ENCODE measurements at regions not wholly inside any gene's neighbourhood (a gene's known extent, or its start where the extent isn't known, plus 50 kb on each side); places are given as distances from the start of the nearest gene placed in this dataset.

- Histone ChIP-seq H3K4me3 (ENCODE audit: extremely low read depth, insufficient read depth, low read length, poor library complexity, severe bottlenecking) (no peak overlapping the region), H3K27ac (ENCODE audit: low read depth, low read length, severe bottlenecking) (no peak overlapping the region), H3K4me1 (ENCODE audit: control insufficient read depth, insufficient read depth, low read length, poor library complexity, severe bottlenecking) (no peaks in the 10 kb centered on the region), H3K36me3 (ENCODE audit: control insufficient read depth, insufficient read depth, low read length) (no peaks in the 10 kb centered on the region), H3K9me3 (ENCODE audit: control insufficient read depth, low read length) (no peaks in the 10 kb centered on the region)
- WGBS, 2 experiments (ENCODE audit: insufficient coverage in 2 of 2): 59 to 80% methylated on average over 1 to 2 of the region's 2 CpGs
Observed at GRCh38 chr16:75921281-75921680, 195.0 kb upstream of the CPHXL start.

- Histone ChIP-seq H3K4me1 (ENCODE audit: control insufficient read depth, insufficient read depth, low read length, poor library complexity, severe bottlenecking) (no peaks in the 10 kb centered on the region), H3K4me3 (ENCODE audit: extremely low read depth, insufficient read depth, low read length, poor library complexity, severe bottlenecking) (no peak overlapping the region), H3K36me3 (ENCODE audit: control insufficient read depth, insufficient read depth, low read length) (no peaks in the 10 kb centered on the region), H3K27ac (ENCODE audit: low read depth, low read length, severe bottlenecking) (no peak overlapping the region), H3K9me3 (ENCODE audit: control insufficient read depth, low read length) (no peaks in the 10 kb centered on the region)
- 43% methylated on average over 2 of the region's 3 CpGs; no CpG with 5 or more reads in 1 of the 2 experiments for WGBS, 2 experiments (ENCODE audit: insufficient coverage in 2 of 2)
Observed at GRCh38 chr16:75922250-75922649, 196.0 kb upstream of the CPHXL start.

GRCh38 chr16:75924397-75924796 lies 198.1 kb upstream of the CPHXL start:
- H3K4me3 ChIP-seq (ENCODE audit: extremely low read depth, insufficient read depth, low read length, poor library complexity, severe bottlenecking): no peak overlapping the region
- H3K9me3 ChIP-seq (ENCODE audit: control insufficient read depth, low read length): no peaks in the 10 kb centered on the region
- no peak overlapping the region for H3K27ac ChIP-seq (ENCODE audit: low read depth, low read length, severe bottlenecking)
- no peaks in the 10 kb centered on the region for H3K4me1 ChIP-seq (ENCODE audit: control insufficient read depth, insufficient read depth, low read length, poor library complexity, severe bottlenecking)
- WGBS, 2 experiments (ENCODE audit: insufficient coverage in 2 of 2): 100% methylated on average over 2 of the region's 3 CpGs; no CpG with 5 or more reads in 1 of the 2 experiments
- H3K36me3 ChIP-seq (ENCODE audit: control insufficient read depth, insufficient read depth, low read length): no peaks in the 10 kb centered on the region

- no peaks in the 10 kb centered on the region for H3K36me3 ChIP-seq (ENCODE audit: control insufficient read depth, insufficient read depth, low read length)
- WGBS, 2 experiments (ENCODE audit: insufficient coverage in 2 of 2): 11 to 20% methylated on average over 1 to 4 of the region's 4 CpGs
- no peak overlapping the region for H3K27ac ChIP-seq (ENCODE audit: low read depth, low read length, severe bottlenecking)
- H3K9me3 ChIP-seq (ENCODE audit: control insufficient read depth, low read length): no peaks in the 10 kb centered on the region
- no peak overlapping the region for H3K4me3 ChIP-seq (ENCODE audit: extremely low read depth, insufficient read depth, low read length, poor library complexity, severe bottlenecking)
- no peaks in the 10 kb centered on the region for H3K4me1 ChIP-seq (ENCODE audit: control insufficient read depth, insufficient read depth, low read length, poor library complexity, severe bottlenecking)
Observed at GRCh38 chr16:75927810-75928209, 201.5 kb upstream of the CPHXL start.

- Histone ChIP-seq H3K4me3 (ENCODE audit: extremely low read depth, insufficient read depth, low read length, poor library complexity, severe bottlenecking) (no peak overlapping the region), H3K9me3 (ENCODE audit: control insufficient read depth, low read length) (no peaks in the 10 kb centered on the region), H3K4me1 (ENCODE audit: control insufficient read depth, insufficient read depth, low read length, poor library complexity, severe bottlenecking) (no peaks in the 10 kb centered on the region), H3K36me3 (ENCODE audit: control insufficient read depth, insufficient read depth, low read length) (no peaks in the 10 kb centered on the region), H3K27ac (ENCODE audit: low read depth, low read length, severe bottlenecking) (no peak overlapping the region)
- WGBS, 2 experiments (ENCODE audit: insufficient coverage in 2 of 2): 67% methylated on average over 1 of the region's 1 CpG; no CpG with 5 or more reads in 1 of the 2 experiments
Observed at GRCh38 chr16:75928295-75928694, 202.0 kb upstream of the CPHXL start.

- no peak overlapping the region for H3K27ac ChIP-seq (ENCODE audit: low read depth, low read length, severe bottlenecking)
- H3K36me3 ChIP-seq (ENCODE audit: control insufficient read depth, insufficient read depth, low read length): no peaks in the 10 kb centered on the region
- H3K4me1 ChIP-seq (ENCODE audit: control insufficient read depth, insufficient read depth, low read length, poor library complexity, severe bottlenecking): no peaks in the 10 kb centered on the region
- no peaks in the 10 kb centered on the region for H3K9me3 ChIP-seq (ENCODE audit: control insufficient read depth, low read length)
- no peak overlapping the region for H3K4me3 ChIP-seq (ENCODE audit: extremely low read depth, insufficient read depth, low read length, poor library complexity, severe bottlenecking)
- WGBS, 2 experiments (ENCODE audit: insufficient coverage in 2 of 2): 100% methylated on average over 1 of the region's 1 CpG; no CpG with 5 or more reads in 1 of the 2 experiments
Observed at GRCh38 chr16:75929046-75929445, 202.8 kb upstream of the CPHXL start.

GRCh38 chr16:75931043-75931442 lies 204.8 kb upstream of the CPHXL start:
- H3K9me3 ChIP-seq (ENCODE audit: control insufficient read depth, low read length): no peaks in the 10 kb centered on the region
- H3K4me1 ChIP-seq (ENCODE audit: control insufficient read depth, insufficient read depth, low read length, poor library complexity, severe bottlenecking): no peaks in the 10 kb centered on the region
- H3K36me3 ChIP-seq (ENCODE audit: control insufficient read depth, insufficient read depth, low read length): no peaks in the 10 kb centered on the region
- H3K4me3 ChIP-seq (ENCODE audit: extremely low read depth, insufficient read depth, low read length, poor library complexity, severe bottlenecking): no peak overlapping the region
- H3K27ac ChIP-seq (ENCODE audit: low read depth, low read length, severe bottlenecking): no peak overlapping the region
- 78% methylated on average over 1 of the region's 1 CpG; no CpG with 5 or more reads in 1 of the 2 experiments for WGBS, 2 experiments (ENCODE audit: insufficient coverage in 2 of 2)

GRCh38 chr16:75931970-75932369 lies 205.7 kb upstream of the CPHXL start:
- H3K4me3 ChIP-seq (ENCODE audit: extremely low read depth, insufficient read depth, low read length, poor library complexity, severe bottlenecking): no peak overlapping the region
- H3K4me1 ChIP-seq (ENCODE audit: control insufficient read depth, insufficient read depth, low read length, poor library complexity, severe bottlenecking): no peaks in the 10 kb centered on the region
- H3K9me3 ChIP-seq (ENCODE audit: control insufficient read depth, low read length): no peaks in the 10 kb centered on the region
- WGBS, 2 experiments (ENCODE audit: insufficient coverage in 2 of 2): no CpG with 5 or more reads among the region's 1 CpG
- H3K27ac ChIP-seq (ENCODE audit: low read depth, low read length, severe bottlenecking): no peak overlapping the region
- no peaks in the 10 kb centered on the region for H3K36me3 ChIP-seq (ENCODE audit: control insufficient read depth, insufficient read depth, low read length)

GRCh38 chr16:75938818-75939217 lies 212.5 kb upstream of the CPHXL start:
- Histone ChIP-seq H3K9me3 (ENCODE audit: control insufficient read depth, low read length) (no peaks in the 10 kb centered on the region), H3K4me1 (ENCODE audit: control insufficient read depth, insufficient read depth, low read length, poor library complexity, severe bottlenecking) (peaks cover 3% of the 10 kb centered on the region), H3K4me3 (ENCODE audit: extremely low read depth, insufficient read depth, low read length, poor library complexity, severe bottlenecking) (no peak overlapping the region), H3K27ac (ENCODE audit: low read depth, low read length, severe bottlenecking) (no peak overlapping the region), H3K36me3 (ENCODE audit: control insufficient read depth, insufficient read depth, low read length) (no peaks in the 10 kb centered on the region)
- WGBS, 2 experiments (ENCODE audit: insufficient coverage in 2 of 2): 95 to 100% methylated on average over 5 to 8 of the region's 8 CpGs

- Histone ChIP-seq H3K4me1 (ENCODE audit: control insufficient read depth, insufficient read depth, low read length, poor library complexity, severe bottlenecking) (peaks cover 3% of the 10 kb centered on the region), H3K27ac (ENCODE audit: low read depth, low read length, severe bottlenecking) (no peak overlapping the region), H3K4me3 (ENCODE audit: extremely low read depth, insufficient read depth, low read length, poor library complexity, severe bottlenecking) (no peak overlapping the region), H3K36me3 (ENCODE audit: control insufficient read depth, insufficient read depth, low read length) (no peaks in the 10 kb centered on the region), H3K9me3 (ENCODE audit: control insufficient read depth, low read length) (no peaks in the 10 kb centered on the region)
- WGBS, 2 experiments (ENCODE audit: insufficient coverage in 2 of 2): 81 to 92% methylated on average over 3 of the region's 3 CpGs
Observed at GRCh38 chr16:75942351-75942750, 216.1 kb upstream of the CPHXL start.

- H3K4me3 ChIP-seq (ENCODE audit: extremely low read depth, insufficient read depth, low read length, poor library complexity, severe bottlenecking): no peak overlapping the region
- H3K27ac ChIP-seq (ENCODE audit: low read depth, low read length, severe bottlenecking): no peak overlapping the region
- 73 to 78% methylated on average over 1 of the region's 1 CpG for WGBS, 2 experiments (ENCODE audit: insufficient coverage in 2 of 2)
- no peaks in the 10 kb centered on the region for H3K9me3 ChIP-seq (ENCODE audit: control insufficient read depth, low read length)
- H3K4me1 ChIP-seq (ENCODE audit: control insufficient read depth, insufficient read depth, low read length, poor library complexity, severe bottlenecking): peaks cover 3% of the 10 kb centered on the region
- H3K36me3 ChIP-seq (ENCODE audit: control insufficient read depth, insufficient read depth, low read length): no peaks in the 10 kb centered on the region
Observed at GRCh38 chr16:75942936-75943335, 216.6 kb upstream of the CPHXL start.
